HepG2 (cell line): ENCODE measurements at regions not wholly inside any gene's neighbourhood (a gene's known extent, or its start where the extent isn't known, plus 50 kb on each side); places are given as distances from the start of the nearest gene placed in this dataset.

Source experiments
- ATF7 ChIP-seq, 2 experiments: fragments of 450-650 bp in 1 of 2; sonication (generic) in 1 of 2; formaldehyde crosslinking in 1 of 2; IDR thresholded peaks; 2 replicates each; pipeline versions ENCODE4 v1.4.0 to v1.6.1; 2016 to 2020; ENCODE audit warnings: antibody characterized with exemption in 1 of 2, mild to moderate bottlenecking in 1 of 2, missing genetic modification reagents in 1 of 2
- CREB1 ChIP-seq, 2 experiments: fragments of 450-650 bp in 1 of 2; IDR thresholded peaks; 2 replicates each; pipeline ENCODE4 v1.6.1; 2016 to 2017; ENCODE audit warnings: control low read depth in 1 of 2, mild to moderate bottlenecking in 1 of 2, missing compliant biosample characterization in 1 of 2, missing genetic modification characterization in 1 of 2
- HOXA3 ChIP-seq: sonication (generic); formaldehyde crosslinking; IDR thresholded peaks from 2 replicates; pipeline ENCODE4 v1.5.0; 2020; ENCODE audit warnings: missing genetic modification reagents
- KDM4B ChIP-seq: sonication (generic); formaldehyde crosslinking; IDR thresholded peaks from 2 replicates; pipeline ENCODE4 v1.4.0; 2020; ENCODE audit warnings: missing genetic modification reagents
- KLF12 ChIP-seq: sonication (generic); formaldehyde crosslinking; IDR thresholded peaks from 2 replicates; pipeline ENCODE4 v1.4.0; 2020; ENCODE audit warnings: missing genetic modification reagents, borderline replicate concordance
- KLF13 ChIP-seq: sonication (generic); formaldehyde crosslinking; IDR thresholded peaks from 2 replicates; pipeline ENCODE4 v1.4.0; 2020; ENCODE audit warnings: mild to moderate bottlenecking, missing genetic modification reagents
- RBM22 ChIP-seq: fragments of 200-400 bp; formaldehyde crosslinking; optimal IDR thresholded peaks from 2 replicates; pipeline ENCODE3; 2017; ENCODE audit warnings: mild to moderate bottlenecking, low read length, moderate library complexity
- SMC3 ChIP-seq: IDR thresholded peaks from 2 replicates; pipeline ENCODE4 v1.6.1; 2011; ENCODE audit warnings: low read length, improper control_type of control experiment
- SYNCRIP ChIP-seq: fragments of 200-400 bp; formaldehyde crosslinking; IDR thresholded peaks from 2 replicates; pipeline ENCODE4 v1.6.1; 2018; ENCODE audit warnings: mild to moderate bottlenecking, low read depth, low read length; ENCODE audit not compliant: insufficient read depth
- ZEB1 ChIP-seq: IDR thresholded peaks from 2 replicates; pipeline ENCODE4 v1.6.1; 2012; ENCODE audit warnings: mild to moderate bottlenecking, low read depth, inconsistent platforms; ENCODE audit not compliant: insufficient replicate concordance
- ZNF333 ChIP-seq: sonication (generic); formaldehyde crosslinking; IDR thresholded peaks from 2 replicates; pipeline ENCODE4 v1.4.0; 2020; ENCODE audit warnings: mild to moderate bottlenecking, missing genetic modification reagents, borderline replicate concordance
- ZSCAN9 ChIP-seq: IDR thresholded peaks from 2 replicates; pipeline ENCODE4 v1.6.1; 2016; ENCODE audit warnings: borderline replicate concordance
- TF ChIP-seq, protein P1 (sequence below): sonication (generic); formaldehyde crosslinking; conservative IDR thresholded peaks from 2 replicates; pipeline ENCODE4 v1.8.0; 2022; ENCODE audit warnings: low read depth, missing genetic modification reagents
- TF ChIP-seq, protein P2 (sequence below): sonication (generic); formaldehyde crosslinking; IDR thresholded peaks from 2 replicates; pipeline ENCODE4 v1.9.0; 2021; ENCODE audit warnings: missing genetic modification reagents, borderline replicate concordance
- TF ChIP-seq, protein P3 (sequence below): sonication (generic); formaldehyde crosslinking; IDR thresholded peaks from 2 replicates; pipeline ENCODE4 v1.5.0; 2020; ENCODE audit warnings: missing genetic modification reagents, mild to moderate bottlenecking, borderline replicate concordance
- TF ChIP-seq, protein P4 (sequence below): sonication (generic); formaldehyde crosslinking; IDR thresholded peaks from 2 replicates; pipeline ENCODE4 v1.5.0; 2020; ENCODE audit warnings: mild to moderate bottlenecking, missing genetic modification reagents
- TF ChIP-seq, protein P5 (sequence below): sonication (generic); formaldehyde crosslinking; IDR thresholded peaks from 2 replicates; pipeline ENCODE4 v1.4.0; 2020; ENCODE audit warnings: mild to moderate bottlenecking, missing genetic modification reagents
- TF ChIP-seq, protein P6 (sequence below): sonication (generic); formaldehyde crosslinking; IDR thresholded peaks from 2 replicates; pipeline ENCODE4 v1.4.0; 2020; ENCODE audit warnings: missing genetic modification reagents, mild to moderate bottlenecking, borderline replicate concordance

DNA sequence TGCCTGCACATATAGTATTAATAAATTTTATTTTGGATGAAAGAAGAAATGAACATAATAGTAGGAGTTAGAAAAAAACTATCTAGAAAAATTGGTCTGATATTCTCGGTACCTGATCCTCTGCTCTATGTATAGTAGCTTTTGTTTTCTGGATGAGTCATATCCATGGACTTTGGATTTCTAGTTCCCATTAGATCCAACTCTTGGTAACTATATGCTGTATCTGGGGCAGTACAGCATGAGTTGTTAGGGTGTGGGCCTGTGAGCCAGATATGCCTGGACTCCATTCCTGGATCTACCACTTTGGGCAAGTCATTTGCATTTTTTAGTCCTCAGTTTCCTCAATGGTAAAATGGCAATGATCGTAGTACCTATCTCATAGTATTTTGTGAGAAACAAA is 372.2 kb upstream of the PKN2 start (continued):
- no peak for TF ChIP-seq RBM22
- TF ChIP-seq HOXA3: no peak
- TF ChIP-seq SMC3: no peak
- no peak for TF ChIP-seq ZEB1
- TF ChIP-seq KLF13 (CRISPR knock-in tag): no peak
- no peak for TF ChIP-seq KDM4B (CRISPR knock-in tag)
- TF ChIP-seq, protein P1, sequence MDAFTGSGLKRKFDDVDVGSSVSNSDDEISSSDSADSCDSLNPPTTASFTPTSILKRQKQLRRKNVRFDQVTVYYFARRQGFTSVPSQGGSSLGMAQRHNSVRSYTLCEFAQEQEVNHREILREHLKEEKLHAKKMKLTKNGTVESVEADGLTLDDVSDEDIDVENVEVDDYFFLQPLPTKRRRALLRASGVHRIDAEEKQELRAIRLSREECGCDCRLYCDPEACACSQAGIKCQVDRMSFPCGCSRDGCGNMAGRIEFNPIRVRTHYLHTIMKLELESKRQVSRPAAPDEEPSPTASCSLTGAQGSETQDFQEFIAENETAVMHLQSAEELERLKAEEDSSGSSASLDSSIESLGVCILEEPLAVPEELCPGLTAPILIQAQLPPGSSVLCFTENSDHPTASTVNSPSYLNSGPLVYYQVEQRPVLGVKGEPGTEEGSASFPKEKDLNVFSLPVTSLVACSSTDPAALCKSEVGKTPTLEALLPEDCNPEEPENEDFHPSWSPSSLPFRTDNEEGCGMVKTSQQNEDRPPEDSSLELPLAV (CRISPR knock-in tag): no peak
- TF ChIP-seq, protein P2, sequence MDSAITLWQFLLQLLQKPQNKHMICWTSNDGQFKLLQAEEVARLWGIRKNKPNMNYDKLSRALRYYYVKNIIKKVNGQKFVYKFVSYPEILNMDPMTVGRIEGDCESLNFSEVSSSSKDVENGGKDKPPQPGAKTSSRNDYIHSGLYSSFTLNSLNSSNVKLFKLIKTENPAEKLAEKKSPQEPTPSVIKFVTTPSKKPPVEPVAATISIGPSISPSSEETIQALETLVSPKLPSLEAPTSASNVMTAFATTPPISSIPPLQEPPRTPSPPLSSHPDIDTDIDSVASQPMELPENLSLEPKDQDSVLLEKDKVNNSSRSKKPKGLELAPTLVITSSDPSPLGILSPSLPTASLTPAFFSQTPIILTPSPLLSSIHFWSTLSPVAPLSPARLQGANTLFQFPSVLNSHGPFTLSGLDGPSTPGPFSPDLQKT (CRISPR knock-in tag): no peak
- TF ChIP-seq ZSCAN9 (CRISPR knock-in tag): no peak
- TF ChIP-seq, protein P3, sequence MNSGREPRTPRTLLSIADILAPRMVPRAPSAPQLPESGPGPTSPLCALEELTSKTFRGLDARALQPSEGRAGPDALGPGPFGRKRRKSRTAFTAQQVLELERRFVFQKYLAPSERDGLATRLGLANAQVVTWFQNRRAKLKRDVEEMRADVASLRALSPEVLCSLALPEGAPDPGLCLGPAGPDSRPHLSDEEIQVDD: no peak
- TF ChIP-seq CREB1 (IDR thresholded peaks at IDR 0.05): no peak
- peak; percentile 38; the same call in 1 of the 2 replicates for TF ChIP-seq CREB1 (CRISPR knock-in tag; IDR thresholded peaks at IDR 0.05)
- TF ChIP-seq ZNF333 (CRISPR knock-in tag): no peak
- no peak for TF ChIP-seq ATF7 (IDR thresholded peaks at IDR 0.05)
- no peak for TF ChIP-seq ATF7 (CRISPR knock-in tag; IDR thresholded peaks at IDR 0.05)
- TF ChIP-seq, protein P4, sequence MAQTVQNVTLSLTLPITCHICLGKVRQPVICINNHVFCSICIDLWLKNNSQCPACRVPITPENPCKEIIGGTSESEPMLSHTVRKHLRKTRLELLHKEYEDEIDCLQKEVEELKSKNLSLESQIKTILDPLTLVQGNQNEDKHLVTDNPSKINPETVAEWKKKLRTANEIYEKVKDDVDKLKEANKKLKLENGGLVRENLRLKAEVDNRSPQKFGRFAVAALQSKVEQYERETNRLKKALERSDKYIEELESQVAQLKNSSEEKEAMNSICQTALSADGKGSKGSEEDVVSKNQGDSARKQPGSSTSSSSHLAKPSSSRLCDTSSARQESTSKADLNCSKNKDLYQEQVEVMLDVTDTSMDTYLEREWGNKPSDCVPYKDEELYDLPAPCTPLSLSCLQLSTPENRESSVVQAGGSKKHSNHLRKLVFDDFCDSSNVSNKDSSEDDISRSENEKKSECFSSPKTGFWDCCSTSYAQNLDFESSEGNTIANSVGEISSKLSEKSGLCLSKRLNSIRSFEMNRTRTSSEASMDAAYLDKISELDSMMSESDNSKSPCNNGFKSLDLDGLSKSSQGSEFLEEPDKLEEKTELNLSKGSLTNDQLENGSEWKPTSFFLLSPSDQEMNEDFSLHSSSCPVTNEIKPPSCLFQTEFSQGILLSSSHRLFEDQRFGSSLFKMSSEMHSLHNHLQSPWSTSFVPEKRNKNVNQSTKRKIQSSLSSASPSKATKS (CRISPR knock-in tag): no peak
- TF ChIP-seq, protein P5, sequence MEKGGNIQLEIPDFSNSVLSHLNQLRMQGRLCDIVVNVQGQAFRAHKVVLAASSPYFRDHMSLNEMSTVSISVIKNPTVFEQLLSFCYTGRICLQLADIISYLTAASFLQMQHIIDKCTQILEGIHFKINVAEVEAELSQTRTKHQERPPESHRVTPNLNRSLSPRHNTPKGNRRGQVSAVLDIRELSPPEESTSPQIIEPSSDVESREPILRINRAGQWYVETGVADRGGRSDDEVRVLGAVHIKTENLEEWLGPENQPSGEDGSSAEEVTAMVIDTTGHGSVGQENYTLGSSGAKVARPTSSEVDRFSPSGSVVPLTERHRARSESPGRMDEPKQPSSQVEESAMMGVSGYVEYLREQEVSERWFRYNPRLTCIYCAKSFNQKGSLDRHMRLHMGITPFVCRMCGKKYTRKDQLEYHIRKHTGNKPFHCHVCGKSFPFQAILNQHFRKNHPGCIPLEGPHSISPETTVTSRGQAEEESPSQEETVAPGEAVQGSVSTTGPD (CRISPR knock-in tag): no peak
- TF ChIP-seq KLF12 (CRISPR knock-in tag): no peak
- TF ChIP-seq, protein P6, sequence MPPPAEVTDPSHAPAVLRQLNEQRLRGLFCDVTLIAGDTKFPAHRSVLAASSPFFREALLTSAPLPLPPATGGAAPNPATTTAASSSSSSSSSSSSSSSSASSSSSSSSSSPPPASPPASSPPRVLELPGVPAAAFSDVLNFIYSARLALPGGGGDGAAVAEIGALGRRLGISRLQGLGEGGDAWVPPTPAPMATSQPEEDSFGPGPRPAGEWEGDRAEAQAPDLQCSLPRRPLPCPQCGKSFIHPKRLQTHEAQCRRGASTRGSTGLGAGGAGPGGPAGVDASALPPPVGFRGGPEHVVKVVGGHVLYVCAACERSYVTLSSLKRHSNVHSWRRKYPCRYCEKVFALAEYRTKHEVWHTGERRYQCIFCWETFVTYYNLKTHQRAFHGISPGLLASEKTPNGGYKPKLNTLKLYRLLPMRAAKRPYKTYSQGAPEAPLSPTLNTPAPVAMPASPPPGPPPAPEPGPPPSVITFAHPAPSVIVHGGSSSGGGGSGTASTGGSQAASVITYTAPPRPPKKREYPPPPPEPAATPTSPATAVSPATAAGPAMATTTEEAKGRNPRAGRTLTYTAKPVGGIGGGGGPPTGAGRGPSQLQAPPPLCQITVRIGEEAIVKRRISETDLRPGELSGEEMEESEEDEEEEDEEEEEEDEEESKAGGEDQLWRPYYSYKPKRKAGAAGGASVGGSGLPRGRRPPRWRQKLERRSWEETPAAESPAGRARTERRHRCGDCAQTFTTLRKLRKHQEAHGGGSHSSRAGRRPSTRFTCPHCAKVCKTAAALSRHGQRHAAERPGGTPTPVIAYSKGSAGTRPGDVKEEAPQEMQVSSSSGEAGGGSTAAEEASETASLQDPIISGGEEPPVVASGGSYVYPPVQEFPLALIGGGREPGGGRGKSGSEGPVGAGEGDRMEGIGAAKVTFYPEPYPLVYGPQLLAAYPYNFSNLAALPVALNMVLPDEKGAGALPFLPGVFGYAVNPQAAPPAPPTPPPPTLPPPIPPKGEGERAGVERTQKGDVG (CRISPR knock-in tag): no peak
- TF ChIP-seq SYNCRIP: no peak
- TF ChIP-seq, all 625 proteins: peak for 22
